Epidermal melanocyte (primary cell): ENCODE measurements at regions not wholly inside any gene's neighbourhood (a gene's known extent, or its start where the extent isn't known, plus 50 kb on each side); places are given as distances from the start of the nearest gene placed in this dataset.

Experiments used
- DNase-seq: peaks from one replicate; pipeline ENCODE4 v3.0.0; 2011; ENCODE audit warnings: low spot score; ENCODE audit not compliant: insufficient read length

DNA sequence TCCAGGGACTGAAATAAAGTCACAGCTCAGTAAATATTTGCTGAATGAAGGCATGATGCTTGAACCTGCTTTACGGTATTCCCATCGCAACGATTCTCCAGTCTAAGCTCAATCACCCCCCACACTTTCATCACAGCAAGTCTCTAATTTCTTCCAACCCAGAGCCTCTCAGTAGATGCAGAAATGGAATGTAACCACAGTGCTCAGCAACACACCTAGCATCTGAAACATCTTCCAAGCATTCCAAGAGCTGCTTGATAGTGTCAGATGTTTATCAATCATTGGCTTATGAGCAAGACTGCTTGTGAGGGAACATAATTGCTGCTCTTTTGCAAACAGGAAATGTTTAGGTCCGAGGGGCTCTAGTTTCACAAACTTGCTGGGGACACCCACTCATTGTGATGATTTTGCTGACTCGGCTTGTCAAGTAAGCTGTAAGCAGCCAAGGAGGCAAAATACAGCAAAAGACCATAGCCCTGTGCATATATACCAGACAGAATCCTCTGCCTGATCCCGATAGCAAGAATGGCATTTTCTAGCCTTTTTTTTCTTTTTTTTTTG is 751.2 kb downstream of the NR2F2 start:
- no peak for DNase-seq

DNA sequence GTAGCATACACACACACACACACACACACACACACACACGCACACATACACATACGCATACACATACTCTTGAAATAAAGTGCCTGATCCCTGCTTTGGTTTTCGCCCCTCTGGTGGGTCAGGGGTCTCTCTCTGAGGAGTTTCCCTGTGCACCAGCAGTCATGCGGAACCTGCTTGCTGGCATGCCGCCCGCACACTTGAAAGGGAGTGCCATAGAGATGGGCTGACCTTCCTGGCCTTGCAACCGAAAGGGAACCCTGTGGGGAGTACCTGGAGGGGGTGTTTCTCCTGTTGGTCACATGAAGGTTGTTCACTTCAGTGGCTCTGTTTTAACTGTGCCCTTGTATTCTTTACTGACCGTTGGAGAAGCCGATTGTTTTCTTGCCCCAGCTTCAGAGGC is 752.3 kb downstream of the NR2F2 start:
- DNase-seq, result no peak

DNA sequence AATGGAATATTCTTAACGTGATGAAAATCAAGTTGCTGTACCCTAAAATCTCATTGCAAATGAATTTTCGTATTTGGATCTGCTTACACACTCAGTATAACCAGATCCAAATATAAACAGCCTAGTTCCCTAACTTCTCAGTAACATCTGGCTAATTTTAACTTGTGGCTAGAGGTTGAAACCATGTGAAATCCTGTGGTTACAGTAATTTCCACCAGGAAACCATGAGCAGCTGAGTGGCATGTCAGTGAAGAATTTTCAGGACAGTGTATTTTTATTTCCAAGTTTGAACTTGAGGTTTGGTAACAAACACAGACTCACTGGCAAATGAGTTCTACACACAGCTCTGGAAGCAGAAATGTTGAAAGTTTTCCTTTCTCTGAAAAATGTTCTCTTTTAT is 754.1 kb downstream of the NR2F2 start:
- no peak for DNase-seq

DNA sequence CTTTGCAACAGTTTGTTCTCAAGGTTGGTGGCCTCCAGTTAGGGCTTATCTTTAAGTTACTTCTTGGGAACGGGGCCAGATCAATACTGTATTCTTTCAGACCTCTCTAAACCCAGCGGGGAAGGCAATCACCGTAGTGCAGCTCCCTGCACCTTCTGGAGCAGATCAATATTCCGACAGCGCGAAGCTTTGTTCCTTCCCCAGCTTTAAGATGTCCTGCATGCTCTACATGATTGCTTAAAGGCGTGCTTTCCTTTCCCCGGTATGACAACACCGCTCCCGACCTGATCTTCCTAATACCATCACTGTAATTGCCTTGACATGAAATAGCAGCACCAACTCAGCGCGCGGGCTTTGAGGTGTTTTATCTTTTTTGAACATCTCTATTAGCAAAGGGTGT is 755.2 kb downstream of the NR2F2 start:
- DNase-seq, result no peak

DNA sequence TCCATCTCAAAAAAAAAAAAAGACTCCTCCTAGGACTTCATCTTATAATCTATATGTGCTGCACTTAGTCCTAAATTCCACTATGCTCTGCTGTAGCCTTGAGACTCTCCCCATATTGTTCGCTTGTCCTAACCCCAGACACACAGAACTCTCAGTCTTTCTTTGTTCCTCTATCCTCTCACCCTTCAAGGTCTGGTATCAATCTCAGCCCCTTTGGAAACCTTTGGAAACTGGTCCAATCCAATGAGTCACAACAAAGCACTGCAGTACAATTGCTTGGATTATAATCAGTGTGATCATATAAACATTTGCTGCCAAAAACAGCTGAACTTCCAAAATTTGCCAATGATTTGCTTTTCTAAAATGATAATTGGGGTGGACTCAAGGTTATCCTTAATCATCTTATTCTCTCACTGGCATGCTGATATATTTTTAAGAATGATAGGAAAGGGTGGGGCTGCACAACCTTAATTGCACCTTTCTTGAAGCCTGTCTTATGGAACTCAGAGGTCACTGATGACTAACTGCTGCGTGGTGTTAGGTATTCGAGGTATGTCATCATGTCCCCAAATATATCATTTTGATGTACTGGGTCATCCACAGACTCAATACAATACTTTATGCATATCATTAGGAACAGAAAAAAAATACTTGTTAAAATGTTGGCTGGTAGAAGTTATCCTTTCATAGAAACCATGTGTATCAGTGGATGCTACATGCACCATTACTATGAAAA is 756.7 kb downstream of the NR2F2 start:
- no peak for DNase-seq

DNA sequence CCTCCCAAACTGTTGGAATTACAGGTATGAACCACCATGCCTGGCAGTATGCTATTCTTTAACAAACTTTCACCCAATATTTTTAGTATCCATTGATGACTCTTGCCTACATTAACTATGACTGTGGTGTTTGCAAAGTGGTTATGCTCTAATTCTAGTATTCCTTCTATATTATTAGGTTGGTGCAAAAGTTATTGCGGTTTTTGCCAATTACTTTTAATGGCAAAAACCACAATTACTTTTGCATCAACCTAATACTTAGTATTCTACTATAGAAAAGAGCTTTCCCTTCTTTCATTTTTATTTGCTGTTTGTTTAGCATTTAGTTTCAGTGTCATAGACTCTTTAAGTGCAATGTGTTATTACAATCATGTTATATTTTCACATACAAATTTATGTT is 760.6 kb downstream of the NR2F2 start:
- no peak for DNase-seq

DNA sequence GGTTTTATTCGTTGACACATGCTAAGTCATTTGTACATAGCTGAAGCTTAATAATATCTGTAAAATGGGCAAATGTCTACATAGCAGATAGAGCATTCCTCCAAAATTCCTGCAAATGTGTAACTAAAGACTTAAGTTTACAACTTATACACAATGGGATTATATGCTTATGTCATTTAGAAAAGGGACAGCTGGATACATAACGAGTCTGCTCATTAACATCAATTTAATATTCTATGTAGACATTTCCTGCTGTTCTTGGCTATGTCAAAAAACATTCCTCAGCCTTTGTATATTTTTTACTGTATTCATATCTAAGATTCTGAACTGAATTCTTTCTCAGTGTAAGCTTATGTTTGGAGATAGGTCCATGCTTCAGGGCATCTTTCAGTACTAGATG is 762.2 kb downstream of the NR2F2 start:
- no peak for DNase-seq

DNA sequence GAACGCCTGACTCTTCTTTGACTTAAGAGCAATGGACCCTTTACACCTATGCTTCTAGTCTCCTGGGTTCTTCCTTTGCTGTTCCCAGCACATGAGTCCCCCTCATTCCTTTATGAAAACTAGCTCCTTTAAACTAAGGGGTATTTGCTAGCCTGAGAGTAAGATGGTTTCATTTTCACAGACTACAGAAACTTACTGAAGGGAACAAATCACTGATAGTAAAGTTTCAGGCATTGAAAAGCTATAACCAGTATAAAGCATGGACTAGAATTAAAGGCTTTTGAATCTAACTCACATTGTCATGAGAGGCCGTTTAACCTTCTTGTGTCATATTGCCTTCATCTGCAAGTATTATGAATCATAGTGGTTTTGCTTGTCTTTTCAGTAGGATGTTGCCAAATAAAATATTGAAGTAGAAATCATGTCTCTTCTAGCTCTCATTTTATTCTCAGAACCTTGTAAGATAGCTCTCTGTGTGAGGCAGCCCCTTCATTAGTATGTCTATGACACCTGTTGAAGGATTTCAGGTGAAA is 765.9 kb downstream of the NR2F2 start:
- DNase-seq, result no peak

DNA sequence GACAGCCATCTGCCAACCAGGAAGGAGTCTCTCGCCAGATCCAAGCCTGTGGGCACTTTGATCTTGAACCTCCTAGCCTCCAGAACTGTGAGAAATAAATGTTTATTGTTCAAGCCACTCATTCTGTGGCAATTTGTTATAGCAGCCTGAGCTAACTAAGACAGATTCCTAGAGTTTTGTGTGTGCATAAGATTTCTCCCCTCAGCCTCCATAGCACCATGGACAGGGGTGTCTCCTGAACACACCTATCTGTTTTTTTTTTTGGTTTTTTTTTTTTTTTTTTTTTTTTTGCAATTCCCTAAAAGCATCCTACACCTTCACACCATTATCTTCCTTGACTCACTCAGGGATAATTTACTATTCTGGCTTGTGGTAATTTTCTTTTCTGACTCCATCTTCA is 768.5 kb downstream of the NR2F2 start:
- DNase-seq, result no peak

DNA sequence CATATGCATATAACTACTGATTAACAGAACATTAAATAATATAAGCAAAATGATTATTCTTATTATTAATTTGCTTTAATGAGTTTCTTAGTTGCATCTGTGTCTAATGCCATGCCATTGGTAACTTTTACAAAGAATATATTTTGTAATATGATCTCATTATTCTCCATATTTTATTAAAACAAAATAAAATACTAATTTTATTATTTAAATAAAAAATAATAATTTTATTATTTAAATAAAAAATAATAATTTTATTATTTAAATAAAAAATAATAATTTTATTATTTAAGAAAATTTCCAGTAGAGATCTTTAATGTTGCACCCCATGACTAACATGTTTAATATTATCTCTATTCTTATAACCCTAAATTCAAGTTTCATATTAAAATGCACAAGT is 771.1 kb downstream of the NR2F2 start:
- no peak for DNase-seq

DNA sequence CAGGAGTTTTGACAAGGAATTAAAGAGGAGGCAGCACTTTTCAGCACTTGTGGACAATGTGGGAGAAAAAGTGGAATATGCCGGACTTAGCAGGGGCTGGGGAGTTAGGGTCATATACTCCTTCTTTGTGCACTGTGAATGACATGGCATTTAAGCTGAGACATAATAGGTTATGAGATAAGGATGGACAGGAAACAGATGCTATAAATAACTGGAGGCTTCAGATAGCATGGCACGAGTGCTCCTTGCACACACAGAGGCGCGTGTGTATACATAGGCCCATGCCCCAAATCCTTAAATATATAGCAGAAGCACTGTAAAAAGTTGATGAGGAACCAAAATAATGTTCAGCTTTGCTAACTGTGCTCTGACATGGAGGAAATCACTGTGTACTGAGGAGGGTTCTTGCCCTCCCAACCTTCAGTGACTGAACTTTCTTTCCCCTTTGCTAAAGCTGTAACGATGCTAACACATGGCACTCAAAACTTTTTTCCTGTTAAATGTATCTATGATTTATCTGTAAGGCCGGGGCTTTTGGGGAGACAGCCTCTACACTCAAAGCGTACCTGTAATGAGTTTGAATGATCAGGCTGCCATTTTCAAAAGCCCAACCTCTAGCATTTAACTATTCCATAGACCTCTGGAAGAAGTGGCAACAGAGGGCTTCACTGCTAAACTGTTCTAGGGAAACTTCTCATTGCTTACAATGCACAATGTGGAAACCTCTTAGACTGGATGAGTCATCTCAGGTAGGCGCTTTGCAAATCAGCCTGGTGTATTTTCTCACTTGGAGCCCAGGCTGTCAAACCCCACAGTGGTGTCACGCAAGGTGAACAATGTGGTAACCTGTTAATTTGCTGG is 784.6 kb downstream of the NR2F2 start:
- no peak for DNase-seq

DNA sequence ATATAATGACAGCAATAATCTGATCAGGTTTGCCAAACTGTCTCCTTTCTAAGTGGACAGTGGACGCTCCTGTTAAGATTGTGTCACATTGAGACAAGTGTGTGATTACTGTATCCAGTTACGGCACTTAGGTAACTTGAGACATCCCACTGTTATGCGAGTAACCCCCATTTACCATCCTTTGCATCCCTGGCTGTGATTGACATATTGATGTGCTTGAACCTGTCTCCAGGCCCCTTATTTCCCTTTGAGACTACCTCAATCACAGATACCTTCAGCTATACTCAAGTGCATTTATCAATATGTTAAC is 785.2 kb downstream of the NR2F2 start:
- no peak for DNase-seq

DNA sequence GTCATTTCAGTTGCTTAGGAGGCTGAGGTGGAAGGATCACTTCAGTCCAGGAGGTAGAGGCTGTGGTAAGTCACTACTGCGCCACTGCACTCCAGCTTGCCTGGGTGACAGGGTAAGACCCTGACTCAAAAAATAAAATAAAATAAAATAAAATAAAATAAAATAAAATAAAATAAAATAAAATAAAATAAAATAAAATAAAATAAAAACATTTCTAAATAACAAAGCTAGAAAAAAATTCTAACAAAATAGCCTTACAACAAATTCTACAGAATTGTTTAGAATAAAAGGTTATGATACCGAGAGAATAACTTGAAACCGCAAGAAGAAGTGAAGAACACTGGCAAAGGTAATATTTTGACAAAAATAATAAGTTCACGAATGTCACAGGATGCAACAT is 794.3 kb downstream of the NR2F2 start:
- no peak for DNase-seq

DNA sequence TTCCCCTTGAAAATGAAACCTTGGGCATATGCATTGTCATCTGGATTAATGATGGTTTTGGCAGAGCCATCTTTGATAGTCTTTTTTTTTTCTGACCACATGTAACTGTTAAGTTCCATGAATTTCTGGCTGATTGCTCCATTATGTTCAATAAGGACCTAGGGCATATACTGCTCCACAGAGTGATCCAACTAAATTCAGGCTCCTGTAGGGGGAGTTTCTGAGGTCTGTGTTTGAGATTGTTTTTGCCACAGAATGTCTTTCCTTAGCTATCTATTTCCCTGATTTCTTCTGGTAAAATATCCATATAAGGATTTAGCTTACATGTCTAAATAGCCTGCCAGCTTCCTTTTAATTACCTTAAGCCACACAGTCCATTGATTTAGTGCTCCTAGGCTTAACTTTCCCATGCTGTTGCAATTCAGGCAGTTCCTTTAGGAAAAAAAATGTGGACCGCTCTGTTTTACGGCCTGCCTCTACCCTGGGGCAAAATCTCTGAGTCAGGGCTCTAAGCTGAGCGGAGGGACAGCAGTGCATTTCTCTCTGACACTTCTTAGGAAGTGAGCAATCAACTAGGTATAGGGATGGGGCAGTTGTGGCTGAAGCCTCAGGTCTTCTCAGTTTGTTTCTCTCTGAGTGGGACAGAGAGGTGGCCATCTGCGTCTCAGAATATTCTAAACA is 796.2 kb downstream of the NR2F2 start:
- DNase-seq, result no peak

DNA sequence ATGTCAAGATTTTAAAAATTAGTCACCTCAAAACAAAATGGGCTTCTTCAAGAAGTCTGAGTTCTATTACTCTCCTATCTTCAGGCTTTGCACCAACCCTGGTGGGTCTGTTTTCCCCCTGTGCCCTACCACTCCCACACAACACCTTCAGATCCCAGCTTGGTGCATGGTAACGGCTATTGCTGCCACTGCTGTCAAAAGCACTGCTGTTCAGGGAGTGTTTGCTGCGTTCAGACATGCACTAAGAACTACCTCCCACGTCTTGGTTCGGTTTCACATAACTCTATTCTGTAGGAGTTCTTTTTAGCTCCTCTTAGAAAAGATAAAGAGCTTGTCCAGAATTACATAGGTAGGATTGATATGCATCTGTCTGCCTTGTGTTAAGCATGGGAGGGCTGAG is 799.2 kb downstream of the NR2F2 start:
- DNase-seq, result no peak

DNA sequence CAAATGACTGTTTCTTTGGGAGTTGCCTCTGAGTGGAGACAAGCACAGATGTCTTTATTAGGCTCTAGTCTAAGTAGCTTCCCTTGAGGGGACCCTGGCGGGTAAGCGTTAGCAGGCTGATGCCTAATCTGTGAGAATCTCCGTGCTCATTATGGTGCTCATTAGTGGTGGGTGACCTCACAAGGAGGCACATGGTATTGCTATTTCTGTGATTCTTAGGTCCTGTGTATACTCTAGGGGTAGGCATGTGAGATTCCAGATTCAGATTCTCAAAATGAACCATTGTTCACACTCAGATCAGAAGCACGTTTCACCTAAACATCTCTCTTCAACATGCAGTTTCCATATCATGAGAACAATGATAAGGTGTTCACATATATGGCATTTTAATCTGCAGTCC is 809.7 kb downstream of the NR2F2 start:
- DNase-seq, result no peak

DNA sequence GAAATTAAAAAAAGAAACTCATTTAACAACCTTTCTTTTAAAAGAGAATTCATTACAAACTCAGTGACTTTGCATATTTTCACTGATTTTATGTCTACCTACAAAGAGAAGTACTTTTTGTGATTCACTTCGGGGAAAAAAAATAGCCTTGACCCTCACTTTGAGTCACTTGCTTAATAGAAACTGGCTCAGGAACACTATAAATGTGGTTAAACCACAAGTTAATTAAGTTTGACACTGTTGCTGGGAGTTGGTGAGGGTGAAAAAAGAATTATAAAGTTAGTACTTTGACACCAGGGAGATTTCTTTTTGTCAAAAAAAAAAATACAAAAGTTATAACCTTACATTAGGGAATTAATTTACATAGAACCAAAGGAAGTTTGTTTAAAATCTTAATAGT is 810.9 kb downstream of the NR2F2 start:
- no peak for DNase-seq

DNA sequence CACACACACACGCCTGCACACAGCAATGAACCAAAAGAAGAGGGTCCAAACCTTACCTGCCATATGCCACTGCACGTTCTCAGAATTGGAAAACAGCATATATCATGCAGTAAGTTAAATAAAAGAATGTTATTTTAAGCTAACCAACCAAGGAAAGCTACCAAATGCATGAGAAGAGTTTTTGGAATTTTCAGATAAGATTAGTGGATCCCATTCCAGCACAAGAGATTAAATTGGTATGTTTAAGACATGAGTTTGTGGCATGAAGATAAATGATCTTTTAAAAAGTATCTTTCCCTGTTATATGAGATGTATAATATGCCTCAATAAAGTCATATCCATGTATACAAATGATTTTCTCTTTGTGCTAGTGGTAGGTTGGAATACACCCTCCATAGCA is 811.4 kb downstream of the NR2F2 start:
- DNase-seq, result no peak

DNA sequence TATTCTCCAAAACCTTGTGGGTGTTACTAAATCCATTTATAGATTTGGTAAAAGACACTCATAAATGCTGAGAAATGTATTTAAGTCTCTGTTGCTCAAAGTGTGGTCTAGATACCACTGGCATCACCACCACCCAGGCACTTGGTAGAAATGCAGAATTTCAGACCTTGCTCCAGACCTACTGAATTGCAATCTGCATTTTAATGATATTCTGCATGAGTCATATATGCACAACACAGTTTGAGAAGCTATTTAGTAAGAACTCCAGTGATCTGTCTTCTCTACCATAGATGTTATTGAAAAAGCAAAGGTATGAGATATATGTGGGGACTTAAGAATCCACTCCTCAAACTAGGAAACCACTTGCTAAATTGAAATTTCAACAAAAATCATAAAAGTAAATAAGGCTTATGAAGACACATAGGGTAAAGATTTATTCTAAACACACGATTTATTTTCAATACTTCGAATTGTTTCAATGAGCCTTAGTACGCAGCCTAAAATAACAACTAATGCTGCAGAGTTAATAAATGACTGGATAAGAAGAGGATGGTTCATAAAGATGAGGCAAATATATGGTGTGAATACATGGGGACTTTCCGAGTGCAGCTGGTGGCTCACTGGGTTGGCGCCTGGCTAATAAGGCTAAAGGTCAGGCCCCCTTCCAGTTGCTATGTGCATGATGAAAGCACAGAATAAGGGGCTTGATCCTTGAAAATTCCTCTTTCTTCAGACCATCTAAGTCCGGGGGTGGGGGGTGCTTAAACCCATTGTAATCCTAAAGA is 813.3 kb downstream of the NR2F2 start:
- DNase-seq, result no peak

DNA sequence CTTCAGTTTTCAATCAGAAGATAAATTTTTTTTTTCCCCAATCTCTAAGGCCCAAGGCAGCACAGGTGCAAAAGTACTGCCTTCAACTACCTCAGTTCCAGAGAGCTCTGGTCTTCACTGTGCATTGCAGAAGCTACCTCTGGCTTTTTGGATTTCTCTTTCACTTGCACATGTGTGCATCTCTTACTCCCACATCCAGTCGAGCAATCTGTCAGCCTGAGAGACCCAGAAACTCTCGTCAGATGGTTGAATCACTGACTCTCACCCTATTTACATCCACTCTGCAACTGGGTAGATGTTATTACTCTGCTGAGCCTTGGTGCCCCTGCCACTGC is 813.8 kb downstream of the NR2F2 start:
- no peak for DNase-seq
